SU-DHL-6 (cell line): ENCODE measurements at regions not wholly inside any gene's neighbourhood (a gene's known extent, or its start where the extent isn't known, plus 50 kb on each side); places are given as distances from the start of the nearest gene placed in this dataset.

ENCODE experiments used
- H2AFZ ChIP-seq: fragments of 200-600 bp; sonication (generic); 2 replicates; pipeline ENCODE4 v1.6.1; 2014; ENCODE audit warnings: low read depth, mild to moderate bottlenecking, moderate library complexity, mixed read lengths, antibody characterized with exemption, low read length; ENCODE audit not compliant: severe bottlenecking
- H3F3A ChIP-seq: fragments of 200-600 bp; shearing (Covaris generic); 2 replicates; pipeline ENCODE4 v1.6.0; 2016; ENCODE audit warnings: antibody characterized with exemption, mild to moderate bottlenecking; ENCODE audit not compliant: insufficient read depth
- H3K27ac ChIP-seq: fragments of 200-600 bp; sonication (generic); 2 replicates; pipeline ENCODE4 v1.5.1; 2016; ENCODE audit warnings: low read depth, mild to moderate bottlenecking, low read length, moderate library complexity, mixed read lengths
- H3K27me3 ChIP-seq: fragments of 200-600 bp; sonication (generic), shearing (Covaris generic); 2 replicates; pipeline ENCODE4 v1.6.0; 2014; ENCODE audit warnings: mild to moderate bottlenecking, low read length
- H3K36me3 ChIP-seq: fragments of 200-600 bp; sonication (generic); 2 replicates; pipeline ENCODE4 v1.6.1; 2014; ENCODE audit warnings: mild to moderate bottlenecking, low read length, mixed read lengths
- H3K4me2 ChIP-seq: fragments of 300-600, 200-600 bp; shearing (Covaris generic), sonication (generic); 2 replicates; pipeline ENCODE4 v1.6.0; 2014; ENCODE audit warnings: low read length, low read depth, mild to moderate bottlenecking; ENCODE audit not compliant: poor library complexity, severe bottlenecking
- H3K4me3 ChIP-seq: fragments of 200-600 bp; sonication (generic); 2 replicates; pipeline ENCODE4 v1.5.1; 2014; ENCODE audit warnings: antibody characterized with exemption, low read length, mild to moderate bottlenecking, mixed read lengths; ENCODE audit not compliant: insufficient read depth, poor library complexity, severe bottlenecking
- H3K79me2 ChIP-seq: fragments of 200-600 bp; sonication (generic); 2 replicates; pipeline ENCODE4 v1.6.1; 2014; ENCODE audit warnings: mild to moderate bottlenecking, low read length, moderate library complexity; ENCODE audit not compliant: insufficient read depth
- H3K9ac ChIP-seq: fragments of 200-600 bp; sonication (generic); 2 replicates; pipeline ENCODE4 v1.7.0; 2014; ENCODE audit warnings: mild to moderate bottlenecking, low read length
- H3K9me2 ChIP-seq: fragments of 200-600 bp; sonication (generic); replicated peaks from 2 replicates; pipeline ENCODE4 v1.6.1; 2014; ENCODE audit warnings: low read length; ENCODE audit not compliant: insufficient read depth
- H3K9me3 ChIP-seq: fragments of 200-600 bp; sonication (generic); 2 replicates; pipeline ENCODE4 v1.6.1; 2014; ENCODE audit warnings: low read length, mixed read lengths; ENCODE audit not compliant: insufficient read depth
- H4K20me1 ChIP-seq: fragments of 200-600 bp; sonication (generic); 2 replicates; pipeline ENCODE4 v1.6.1; 2014; ENCODE audit warnings: low read depth, mild to moderate bottlenecking, antibody characterized with exemption, low read length, moderate library complexity, mixed read lengths
- CTCF ChIP-seq: fragments of 200-600 bp; sonication (generic); IDR thresholded peaks from one replicate; pipeline ENCODE4 v1.5.1; 2017; ENCODE audit warnings: antibody characterized with exemption, mild to moderate bottlenecking, low read length, moderate library complexity; ENCODE audit not compliant: insufficient read depth, poor library complexity, severe bottlenecking
- EZH2phosphoT487 ChIP-seq: fragments of 200-600 bp; sonication (generic), shearing (Covaris generic); conservative IDR thresholded peaks from 2 replicates; pipeline ENCODE4 v1.6.1; 2018; ENCODE audit warnings: mild to moderate bottlenecking, antibody characterized with exemption, low read length, moderate library complexity, mixed read lengths

DNA sequence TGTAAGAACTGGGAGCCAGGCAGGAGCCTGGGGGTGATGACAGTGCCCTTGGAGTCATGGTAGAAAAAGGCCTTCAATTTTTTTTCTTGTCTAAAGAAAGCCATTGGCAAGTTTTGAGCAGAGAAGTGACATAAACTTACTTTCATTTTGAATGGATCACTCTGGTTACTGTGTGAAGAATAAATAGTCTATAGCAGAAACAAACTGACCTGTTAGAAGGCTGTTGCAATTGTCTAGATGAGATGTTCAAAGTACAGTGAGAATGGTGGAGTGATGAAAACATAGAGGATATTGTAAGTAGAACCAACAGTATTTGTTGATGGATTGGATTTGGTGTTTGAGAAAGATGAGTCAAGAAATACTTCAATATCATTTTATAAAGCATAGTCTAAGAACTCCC, 439.9 kb downstream of the TBL1XR1 start:
- no peaks in the 10 kb centered on the region for H3K9me3 ChIP-seq
- H3K4me2 ChIP-seq = no peak overlapping the region
- H3F3A ChIP-seq = no peaks in the 10 kb centered on the region
- no peak overlapping the region for H2AFZ ChIP-seq
- no peaks in the 10 kb centered on the region for H3K27me3 ChIP-seq
- TF ChIP-seq CTCF (no peak), EZH2phosphoT487 (no peak)
- no peaks in the 10 kb centered on the region for H3K9me2 ChIP-seq
- no peaks in the 10 kb centered on the region for H4K20me1 ChIP-seq
- no peaks in the 10 kb centered on the region for H3K36me3 ChIP-seq
- no peak overlapping the region for H3K27ac ChIP-seq
- no peaks in the 10 kb centered on the region for H3K79me2 ChIP-seq
- no peak overlapping the region for H3K4me3 ChIP-seq
- H3K9ac ChIP-seq = no peak overlapping the region

DNA sequence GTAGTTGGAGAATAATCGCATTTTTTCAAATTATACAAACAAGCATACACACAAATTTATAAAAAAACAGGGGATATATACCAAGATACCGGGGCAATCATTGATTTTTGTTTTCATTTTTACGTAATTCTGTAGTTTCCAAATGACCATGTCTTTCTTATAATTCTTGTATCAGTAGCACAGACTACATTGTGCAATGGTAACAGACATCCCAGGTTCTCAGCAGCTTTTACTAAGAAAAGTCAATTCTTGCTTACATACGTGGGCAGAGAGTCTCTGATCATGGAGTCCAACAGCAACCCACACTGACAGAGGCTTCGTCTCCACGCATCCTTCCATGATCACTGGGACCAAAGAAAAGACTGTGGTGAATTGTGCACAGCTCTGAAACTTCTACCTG, 441.3 kb downstream of the TBL1XR1 start:
- Histone ChIP-seq H3F3A (no peaks in the 10 kb centered on the region), H3K9ac (no peak overlapping the region), H3K4me3 (no peak overlapping the region), H3K79me2 (no peaks in the 10 kb centered on the region), H3K9me2 (no peaks in the 10 kb centered on the region), H3K4me2 (no peak overlapping the region), H3K27me3 (no peaks in the 10 kb centered on the region), H3K27ac (no peak overlapping the region), H3K36me3 (no peaks in the 10 kb centered on the region), H2AFZ (no peak overlapping the region), H3K9me3 (no peaks in the 10 kb centered on the region), H4K20me1 (no peaks in the 10 kb centered on the region)
- TF ChIP-seq CTCF (no peak), EZH2phosphoT487 (no peak)

- no peaks in the 10 kb centered on the region for H3K9me2 ChIP-seq
- H4K20me1 ChIP-seq = no peaks in the 10 kb centered on the region
- no peak for TF ChIP-seq CTCF
- no peak for TF ChIP-seq EZH2phosphoT487
- no peak overlapping the region for H3K9ac ChIP-seq
- H3K4me2 ChIP-seq = no peak overlapping the region
- H3K36me3 ChIP-seq = no peaks in the 10 kb centered on the region
- no peak overlapping the region for H3K4me3 ChIP-seq
- no peaks in the 10 kb centered on the region for H3K79me2 ChIP-seq
- H2AFZ ChIP-seq = no peak overlapping the region
- no peak overlapping the region for H3K27ac ChIP-seq
- H3F3A ChIP-seq = no peaks in the 10 kb centered on the region
- H3K9me3 ChIP-seq = no peaks in the 10 kb centered on the region
- H3K27me3 ChIP-seq = no peaks in the 10 kb centered on the region
Measured at GRCh38 chr3:176755552-176755951, 441.7 kb downstream of the TBL1XR1 start.

DNA sequence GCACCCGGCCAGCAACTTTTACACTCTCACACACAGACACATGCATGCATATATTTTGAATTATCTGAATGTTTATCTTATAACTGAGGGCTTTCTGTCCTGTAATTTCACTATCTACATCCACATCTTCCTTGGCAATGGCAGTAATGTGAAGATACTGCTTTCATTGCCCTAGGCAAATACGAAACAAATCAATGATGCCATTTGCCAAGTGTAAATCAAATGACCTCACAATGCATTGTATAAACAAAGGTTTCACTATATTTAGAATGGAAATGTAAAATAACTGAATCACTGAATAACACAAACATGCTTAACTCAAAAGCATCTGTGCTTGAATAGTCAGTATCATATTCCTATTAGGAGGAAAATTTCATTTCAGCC, 455.6 kb downstream of the TBL1XR1 start:
- Histone ChIP-seq H3K9me2 (no peaks in the 10 kb centered on the region), H4K20me1 (no peaks in the 10 kb centered on the region), H3K27me3 (no peaks in the 10 kb centered on the region), H3K4me3 (no peak overlapping the region), H3K27ac (no peak overlapping the region), H3K79me2 (no peaks in the 10 kb centered on the region), H2AFZ (no peak overlapping the region), H3K36me3 (no peaks in the 10 kb centered on the region), H3K9me3 (no peaks in the 10 kb centered on the region), H3F3A (no peaks in the 10 kb centered on the region), H3K4me2 (no peak overlapping the region), H3K9ac (no peak overlapping the region)
- TF ChIP-seq CTCF (no peak), EZH2phosphoT487 (no peak)
